ENCODE measurements at regions not wholly inside any gene's neighbourhood (a gene's known extent, or its start where the extent isn't known, plus 50 kb on each side); places are given as distances from the start of the nearest gene placed in this dataset.

GRCh38 chr2:221085936-221086335 lies 486.2 kb downstream of the EPHA4 start:
- TF ChIP-seq POLR2AphosphoS5 (IDR thresholded peaks at IDR 0.05) (no peak), CTCF (IDR thresholded peaks at IDR 0.05) (no peak)
